ENCODE measurements at regions not wholly inside any gene's neighbourhood (a gene's known extent, or its start where the extent isn't known, plus 50 kb on each side); places are given as distances from the start of the nearest gene placed in this dataset.

- FAIRE-seq (no peak), DNase-seq (ENCODE audit: low read depth, low spot score) (no peak)
- no peaks in the 10 kb centered on the region for H3K9me3 ChIP-seq (ENCODE audit: control insufficient read depth, low read depth, low read length)
- H3K4me1 ChIP-seq (ENCODE audit: control insufficient read depth, extremely low read depth, insufficient read depth, low read length): no peaks in the 10 kb centered on the region
- H3K4me2 ChIP-seq (ENCODE audit: control insufficient read depth, extremely low read depth, insufficient read depth, low read depth, low read length): no peak overlapping the region
- no peak for TF ChIP-seq EZH2 (IDR thresholded peaks at IDR 0.05; ENCODE audit: low read length)
- no peak for TF ChIP-seq CTCF (optimal IDR thresholded peaks at IDR 0.05 in 1 of 3, IDR thresholded peaks at IDR 0.05 in 1 of 3, conservative IDR thresholded peaks at IDR 0.05 in 1 of 3; ENCODE audit: extremely low read depth in 1 of 3, insufficient read depth in 2 of 3, low read length in 3 of 3)
- H3K9me1 ChIP-seq (ENCODE audit: control insufficient read depth, extremely low read depth, insufficient read depth, low read length): no peaks in the 10 kb centered on the region
- H2AFZ ChIP-seq (ENCODE audit: control insufficient read depth, low read length): no peak overlapping the region
- H3K27ac ChIP-seq (ENCODE audit: control insufficient read depth, insufficient read depth, low read length): no peak overlapping the region
- H3K27me3 ChIP-seq (ENCODE audit: control insufficient read depth, extremely low read depth, insufficient read depth, low read length): no peaks in the 10 kb centered on the region
- dilution Hi-C loops (cut with MboI; ENCODE audit: extremely low pct_ligation_motif_present, low sequenced_read_pairs): no loop called here
- H4K20me1 ChIP-seq (ENCODE audit: control insufficient read depth, extremely low read depth, insufficient read depth, low read length): no peaks in the 10 kb centered on the region
- H3K79me2 ChIP-seq (ENCODE audit: control insufficient read depth, insufficient read depth, low read length): no peaks in the 10 kb centered on the region
- no peaks in the 10 kb centered on the region for H3K36me3 ChIP-seq (ENCODE audit: control insufficient read depth in 2 of 2, extremely low read depth in 1 of 2, insufficient read depth in 2 of 2, low read length in 2 of 2)
- no peak overlapping the region for H3K9ac ChIP-seq (ENCODE audit: control insufficient read depth, extremely low read depth, insufficient read depth, low read length)
- no peak overlapping the region for H3K4me3 ChIP-seq (ENCODE audit: control insufficient read depth in 2 of 3, extremely low read depth in 1 of 3, insufficient read depth in 2 of 3, low read depth in 1 of 3, low read length in 3 of 3)
Measured at GRCh38 chr3:104816008-104816407, 550.7 kb upstream of the ALCAM start.

GRCh38 chr3:104816716-104817115 is 550.0 kb upstream of the ALCAM start:
- no peak for DNase-seq (ENCODE audit: low read depth, low spot score)
- no peaks in the 10 kb centered on the region for H4K20me1 ChIP-seq (ENCODE audit: control insufficient read depth, extremely low read depth, insufficient read depth, low read length)
- no peaks in the 10 kb centered on the region for H3K27me3 ChIP-seq (ENCODE audit: control insufficient read depth, extremely low read depth, insufficient read depth, low read length)
- no peak for FAIRE-seq
- H3K9me3 ChIP-seq (ENCODE audit: control insufficient read depth, low read depth, low read length): no peaks in the 10 kb centered on the region
- no peak overlapping the region for H3K9ac ChIP-seq (ENCODE audit: control insufficient read depth, extremely low read depth, insufficient read depth, low read length)
- H3K27ac ChIP-seq (ENCODE audit: control insufficient read depth, insufficient read depth, low read length): no peak overlapping the region
- no peak overlapping the region for H3K4me3 ChIP-seq (ENCODE audit: control insufficient read depth in 2 of 3, extremely low read depth in 1 of 3, insufficient read depth in 2 of 3, low read depth in 1 of 3, low read length in 3 of 3)
- dilution Hi-C loops (cut with MboI; ENCODE audit: extremely low pct_ligation_motif_present, low sequenced_read_pairs): no loop called here
- H3K9me1 ChIP-seq (ENCODE audit: control insufficient read depth, extremely low read depth, insufficient read depth, low read length): no peaks in the 10 kb centered on the region
- TF ChIP-seq EZH2 (IDR thresholded peaks at IDR 0.05; ENCODE audit: low read length): no peak
- no peak for TF ChIP-seq CTCF (optimal IDR thresholded peaks at IDR 0.05 in 1 of 3, IDR thresholded peaks at IDR 0.05 in 1 of 3, conservative IDR thresholded peaks at IDR 0.05 in 1 of 3; ENCODE audit: extremely low read depth in 1 of 3, insufficient read depth in 2 of 3, low read length in 3 of 3)
- H3K79me2 ChIP-seq (ENCODE audit: control insufficient read depth, insufficient read depth, low read length): no peaks in the 10 kb centered on the region
- H3K36me3 ChIP-seq (ENCODE audit: control insufficient read depth in 2 of 2, extremely low read depth in 1 of 2, insufficient read depth in 2 of 2, low read length in 2 of 2): no peaks in the 10 kb centered on the region
- no peaks in the 10 kb centered on the region for H3K4me1 ChIP-seq (ENCODE audit: control insufficient read depth, extremely low read depth, insufficient read depth, low read length)
- no peak overlapping the region for H2AFZ ChIP-seq (ENCODE audit: control insufficient read depth, low read length)
- H3K4me2 ChIP-seq (ENCODE audit: control insufficient read depth, extremely low read depth, insufficient read depth, low read depth, low read length): no peak overlapping the region
